HepG2 (cell line): ENCODE measurements at regions not wholly inside any gene's neighbourhood (a gene's known extent, or its start where the extent isn't known, plus 50 kb on each side); places are given as distances from the start of the nearest gene placed in this dataset.

Experiments
- DNMT3B ChIP-seq: conservative IDR thresholded peaks from 2 replicates; pipeline ENCODE4 v1.6.1; 2016; ENCODE audit warnings: missing biosample characterization, control low read depth
- EP300 ChIP-seq, 3 experiments: sonication (generic) in 1 of 3; formaldehyde crosslinking in 1 of 3; IDR thresholded peaks; 2 replicates each; pipeline versions ENCODE4 v1.5.1 to v1.6.1; 2011 to 2020; ENCODE audit warnings: low read depth in 2 of 3, low read length in 2 of 3, borderline replicate concordance in 1 of 3, improper control_type of control experiment in 1 of 3, mild to moderate bottlenecking in 1 of 3, missing genetic modification reagents in 1 of 3, moderate library complexity in 1 of 3
- FOXO1 ChIP-seq: sonication (generic); formaldehyde crosslinking; IDR thresholded peaks from 2 replicates; pipeline ENCODE4 v1.4.0; 2020; ENCODE audit warnings: missing genetic modification reagents
- RARA ChIP-seq: IDR thresholded peaks from 2 replicates; pipeline ENCODE4 v1.6.1; 2016; ENCODE audit warnings: missing genetic modification reagents, missing compliant biosample characterization
- SNAPC4 ChIP-seq: sonication (generic); formaldehyde crosslinking; IDR thresholded peaks from 2 replicates; pipeline ENCODE4 v1.4.0; 2020; ENCODE audit warnings: mild to moderate bottlenecking, missing genetic modification reagents
- SOX6 ChIP-seq, 2 experiments: fragments of 450-650 bp in 1 of 2; sonication (generic) in 1 of 2; formaldehyde crosslinking in 1 of 2; IDR thresholded peaks; 2 replicates each; pipeline versions ENCODE4 v1.4.0 to v1.6.1; 2017 to 2020; ENCODE audit warnings: antibody characterized with exemption in 1 of 2, mild to moderate bottlenecking in 1 of 2, missing genetic modification reagents in 1 of 2
- SRSF1 ChIP-seq: fragments of 200-400 bp; formaldehyde crosslinking; optimal IDR thresholded peaks from 2 replicates; pipeline ENCODE3; 2017; ENCODE audit warnings: mild to moderate bottlenecking, low read depth, low read length, moderate library complexity
- TP53 ChIP-seq: sonication (generic); formaldehyde crosslinking; conservative IDR thresholded peaks from 2 replicates; pipeline ENCODE4 v1.4.0; 2020; ENCODE audit warnings: missing genetic modification reagents
- ZNF503 ChIP-seq: sonication (generic); formaldehyde crosslinking; IDR thresholded peaks from 2 replicates; pipeline ENCODE4 v1.4.0; 2020; ENCODE audit warnings: missing genetic modification reagents
- ZNF512 ChIP-seq: sonication (generic); formaldehyde crosslinking; IDR thresholded peaks from 2 replicates; pipeline ENCODE4 v1.4.0; 2020; ENCODE audit warnings: mild to moderate bottlenecking, missing genetic modification reagents
- TF ChIP-seq, protein P1 (sequence below): sonication (generic); formaldehyde crosslinking; IDR thresholded peaks from 2 replicates; pipeline ENCODE4 v1.5.0; 2020; ENCODE audit warnings: mild to moderate bottlenecking, missing genetic modification reagents
- TF ChIP-seq, protein P2 (sequence below): sonication (generic); formaldehyde crosslinking; IDR thresholded peaks from 2 replicates; pipeline ENCODE4 v1.4.0; 2020; ENCODE audit warnings: missing genetic modification reagents

DNA sequence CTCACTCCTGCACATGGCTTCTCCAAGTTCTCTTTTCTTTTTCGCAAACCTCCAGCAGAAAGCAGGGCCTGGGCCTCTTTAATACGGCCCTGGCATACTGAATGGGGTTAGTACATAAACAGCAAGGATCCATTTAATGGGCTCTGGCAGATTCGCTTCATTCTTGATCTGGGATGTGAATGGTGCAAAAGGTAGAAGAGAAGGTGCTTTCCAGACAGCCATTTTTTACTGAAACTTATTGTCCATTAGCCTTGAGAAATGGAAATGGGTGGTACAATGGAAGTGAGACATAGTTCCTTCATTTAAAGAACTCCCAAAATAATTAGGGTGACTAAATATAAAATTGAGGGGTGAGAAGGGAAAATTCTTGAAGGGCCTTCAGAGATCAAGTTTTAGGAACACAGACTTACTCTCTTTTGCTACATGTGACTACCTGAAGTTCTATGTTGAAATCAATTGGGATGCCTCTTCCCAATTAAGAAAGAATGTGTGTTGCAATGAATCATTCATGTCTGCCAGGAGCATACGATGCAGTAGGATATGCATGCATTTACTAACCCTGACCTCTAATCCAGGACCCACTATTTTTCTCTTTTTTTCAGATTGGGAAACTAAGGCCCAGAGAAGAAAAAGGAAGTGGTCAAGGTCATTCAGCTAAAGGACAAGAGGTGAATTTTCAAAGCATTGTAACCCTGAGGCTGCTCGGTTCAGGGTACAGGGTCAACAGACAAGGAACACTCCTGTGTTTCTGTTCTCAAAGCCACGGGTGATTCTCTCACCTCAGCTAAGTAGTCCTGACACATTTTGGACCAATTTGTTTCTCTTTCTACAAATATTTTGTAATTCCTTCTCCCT, 144.1 kb downstream of the BBOX1 start (continued):
- TF ChIP-seq ZNF512 = no peak
- 0 out of 2 replicates have a peak, but pooled peaks have one; percentile 58 for TF ChIP-seq SNAPC4 (CRISPR knock-in tag)
- TF ChIP-seq SOX6 (IDR thresholded peaks at IDR 0.05) = no peak
- TF ChIP-seq SOX6 (CRISPR knock-in tag; IDR thresholded peaks at IDR 0.05) = peak; percentile 53
- TF ChIP-seq, protein P1, sequence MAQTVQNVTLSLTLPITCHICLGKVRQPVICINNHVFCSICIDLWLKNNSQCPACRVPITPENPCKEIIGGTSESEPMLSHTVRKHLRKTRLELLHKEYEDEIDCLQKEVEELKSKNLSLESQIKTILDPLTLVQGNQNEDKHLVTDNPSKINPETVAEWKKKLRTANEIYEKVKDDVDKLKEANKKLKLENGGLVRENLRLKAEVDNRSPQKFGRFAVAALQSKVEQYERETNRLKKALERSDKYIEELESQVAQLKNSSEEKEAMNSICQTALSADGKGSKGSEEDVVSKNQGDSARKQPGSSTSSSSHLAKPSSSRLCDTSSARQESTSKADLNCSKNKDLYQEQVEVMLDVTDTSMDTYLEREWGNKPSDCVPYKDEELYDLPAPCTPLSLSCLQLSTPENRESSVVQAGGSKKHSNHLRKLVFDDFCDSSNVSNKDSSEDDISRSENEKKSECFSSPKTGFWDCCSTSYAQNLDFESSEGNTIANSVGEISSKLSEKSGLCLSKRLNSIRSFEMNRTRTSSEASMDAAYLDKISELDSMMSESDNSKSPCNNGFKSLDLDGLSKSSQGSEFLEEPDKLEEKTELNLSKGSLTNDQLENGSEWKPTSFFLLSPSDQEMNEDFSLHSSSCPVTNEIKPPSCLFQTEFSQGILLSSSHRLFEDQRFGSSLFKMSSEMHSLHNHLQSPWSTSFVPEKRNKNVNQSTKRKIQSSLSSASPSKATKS = no peak
- TF ChIP-seq DNMT3B (CRISPR knock-in tag) = no peak
- TF ChIP-seq, protein P2, sequence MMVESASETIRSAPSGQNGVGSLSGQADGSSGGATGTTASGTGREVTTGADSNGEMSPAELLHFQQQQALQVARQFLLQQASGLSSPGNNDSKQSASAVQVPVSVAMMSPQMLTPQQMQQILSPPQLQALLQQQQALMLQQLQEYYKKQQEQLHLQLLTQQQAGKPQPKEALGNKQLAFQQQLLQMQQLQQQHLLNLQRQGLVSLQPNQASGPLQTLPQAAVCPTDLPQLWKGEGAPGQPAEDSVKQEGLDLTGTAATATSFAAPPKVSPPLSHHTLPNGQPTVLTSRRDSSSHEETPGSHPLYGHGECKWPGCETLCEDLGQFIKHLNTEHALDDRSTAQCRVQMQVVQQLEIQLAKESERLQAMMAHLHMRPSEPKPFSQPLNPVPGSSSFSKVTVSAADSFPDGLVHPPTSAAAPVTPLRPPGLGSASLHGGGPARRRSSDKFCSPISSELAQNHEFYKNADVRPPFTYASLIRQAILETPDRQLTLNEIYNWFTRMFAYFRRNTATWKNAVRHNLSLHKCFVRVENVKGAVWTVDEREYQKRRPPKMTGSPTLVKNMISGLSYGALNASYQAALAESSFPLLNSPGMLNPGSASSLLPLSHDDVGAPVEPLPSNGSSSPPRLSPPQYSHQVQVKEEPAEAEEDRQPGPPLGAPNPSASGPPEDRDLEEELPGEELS (CRISPR knock-in tag) = peak; percentile 29; the same call in 1 of the 2 replicates
- TF ChIP-seq EP300 (IDR thresholded peaks at IDR 0.05; ENCODE audit: low read depth in 2 of 2, low read length in 2 of 2) = 0 out of 4 replicates have a peak, but pooled peaks of 1 of the 2 experiments have one; percentile 22
- TF ChIP-seq EP300 (CRISPR knock-in tag; IDR thresholded peaks at IDR 0.05; ENCODE audit: borderline replicate concordance) = no peak
- no peak for TF ChIP-seq TP53
- peak; percentile 59; the same call in 1 of the 2 replicates for TF ChIP-seq RARA (CRISPR knock-in tag)
- no peak for TF ChIP-seq SRSF1
- no peak for TF ChIP-seq FOXO1 (CRISPR knock-in tag)
- no peak for TF ChIP-seq ZNF503 (CRISPR knock-in tag)
